Adrenal gland (tissue), 5 donors: ENCODE measurements at regions not wholly inside any gene's neighbourhood (a gene's known extent, or its start where the extent isn't known, plus 50 kb on each side); places are given as distances from the start of the nearest gene placed in this dataset.

ENCODE experiments used
- CTCF ChIP-seq, 6 experiments: fragments of 450-650 bp in 4 of 6; fragments of 200-600 bp in 2 of 6; sonication (generic) in 1 of 6; IDR thresholded peaks; 1 replicate in 5 of 6; 2 replicates in 1 of 6; pipeline versions ENCODE4 v1.5.1 to v1.8.0; 2016 to 2021; ENCODE audit warnings: antibody characterized with exemption in 6 of 6, mild to moderate bottlenecking in 2 of 6, moderate library complexity in 1 of 6
- POLR2A ChIP-seq, 2 donors: fragments of 450-650 bp; IDR thresholded peaks; one replicate each; pipeline ENCODE4 v1.6.1; 2017; ENCODE audit warnings: antibody characterized with exemption in 2 of 2, mild to moderate bottlenecking in 2 of 2, moderate library complexity in 1 of 2
- donor health status: DM: no; HTN: no; CAD: no.

DNA sequence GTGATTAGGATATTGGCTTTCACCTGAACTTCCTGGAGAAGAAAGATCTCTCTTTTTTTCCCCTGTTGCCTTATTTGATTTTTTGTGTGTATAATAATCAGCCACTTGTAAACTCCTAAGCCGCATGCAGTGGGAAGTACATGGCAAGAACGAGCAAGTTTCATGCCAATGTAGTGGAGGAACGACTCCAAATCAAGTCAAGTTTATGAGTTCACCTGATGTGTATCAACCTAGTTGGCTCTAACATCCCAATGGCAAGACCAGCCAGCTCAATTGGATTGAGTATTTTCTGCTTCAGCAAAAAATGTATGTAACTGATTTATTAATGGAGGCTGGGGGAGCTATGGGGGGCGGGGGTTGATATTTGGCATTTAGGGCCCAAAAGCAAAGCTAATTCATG lies 65.5 kb upstream of the LYZL1 start:
- TF ChIP-seq CTCF (IDR thresholded peaks at IDR 0.05) (no peak), POLR2A (IDR thresholded peaks at IDR 0.05) (no peak)
